GM21423 (cell line): ENCODE measurements at regions not wholly inside any gene's neighbourhood (a gene's known extent, or its start where the extent isn't known, plus 50 kb on each side); places are given as distances from the start of the nearest gene placed in this dataset.

ENCODE experiments used
- ATAC-seq: cut with Tn5 transposase; IDR thresholded peaks from one replicate; pipeline ENCODE4 v1.9.1; 2021; ENCODE audit warnings: mild to moderate bottlenecking, moderate library complexity; ENCODE audit not compliant: unreplicated experiment

DNA sequence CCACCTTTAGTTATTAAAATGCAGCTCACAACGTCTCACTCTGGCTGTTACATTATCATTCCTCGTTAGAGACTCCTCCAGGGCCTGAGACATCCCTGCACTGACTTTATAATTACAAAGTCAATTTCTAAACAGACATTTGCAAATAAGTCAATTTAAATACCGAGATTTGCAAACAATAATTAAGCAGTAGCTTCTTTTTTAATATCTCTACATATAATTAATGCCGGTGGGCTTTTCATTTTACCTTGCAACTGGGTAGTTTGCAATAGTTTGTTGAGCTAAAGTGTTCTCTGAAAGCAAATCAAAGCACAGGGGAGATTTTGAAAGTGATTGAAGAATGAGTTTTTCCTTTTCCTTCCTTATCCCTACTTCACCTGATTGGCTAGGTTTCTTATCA, 154.4 kb downstream of the TLR4 start:
- no peak for ATAC-seq

DNA sequence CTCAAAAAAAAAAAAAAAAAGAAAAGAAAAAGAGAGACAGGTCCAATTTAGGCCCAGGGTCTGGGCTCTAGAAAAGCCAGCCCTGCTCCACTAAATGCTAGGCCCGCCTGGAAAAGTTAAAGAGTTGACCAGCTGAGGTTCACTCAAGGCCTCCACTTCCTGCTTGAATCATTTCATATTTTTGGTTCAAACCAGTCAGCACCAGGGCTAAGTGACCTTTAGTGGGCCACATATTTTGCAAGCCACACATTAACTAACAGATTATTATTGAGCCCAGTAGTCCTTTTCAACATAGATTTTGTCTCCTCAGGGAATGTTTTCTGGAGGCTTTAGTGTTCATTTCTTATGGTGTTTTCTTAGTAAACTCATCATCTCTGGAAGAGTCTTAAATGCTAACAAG, 156.6 kb downstream of the TLR4 start:
- no peak for ATAC-seq

DNA sequence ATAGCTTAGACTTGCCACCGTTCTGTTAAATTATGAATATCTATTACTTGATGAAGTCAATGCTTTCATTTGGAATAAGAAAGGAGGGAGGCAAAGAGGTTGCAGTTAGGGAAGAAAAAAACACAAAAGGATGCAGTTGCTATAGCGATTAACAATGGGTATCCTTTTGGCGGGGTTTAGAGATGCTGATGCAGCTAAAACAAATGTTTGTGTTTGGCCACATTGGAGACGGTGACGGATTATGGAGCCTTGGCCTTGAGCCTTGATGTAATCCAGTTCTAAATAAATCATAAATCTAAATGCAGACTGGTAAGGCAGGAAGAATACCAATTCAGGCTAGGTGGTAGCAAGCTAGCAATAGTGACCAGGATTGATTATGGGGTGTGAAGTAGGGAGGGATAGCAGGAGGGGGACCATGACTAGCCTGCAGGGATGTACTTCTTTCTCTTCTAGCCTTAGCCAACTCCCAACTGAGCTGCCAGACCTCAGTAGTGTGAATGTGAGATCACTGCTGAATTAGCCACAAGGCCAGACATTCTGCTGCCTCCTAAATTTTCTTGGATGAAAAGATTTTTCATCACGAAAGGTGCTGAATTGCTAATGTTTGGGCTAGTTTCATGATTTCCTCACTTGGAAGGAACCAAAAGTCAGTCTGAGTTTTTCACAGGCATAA, 160.3 kb downstream of the TLR4 start:
- ATAC-seq: no peak

DNA sequence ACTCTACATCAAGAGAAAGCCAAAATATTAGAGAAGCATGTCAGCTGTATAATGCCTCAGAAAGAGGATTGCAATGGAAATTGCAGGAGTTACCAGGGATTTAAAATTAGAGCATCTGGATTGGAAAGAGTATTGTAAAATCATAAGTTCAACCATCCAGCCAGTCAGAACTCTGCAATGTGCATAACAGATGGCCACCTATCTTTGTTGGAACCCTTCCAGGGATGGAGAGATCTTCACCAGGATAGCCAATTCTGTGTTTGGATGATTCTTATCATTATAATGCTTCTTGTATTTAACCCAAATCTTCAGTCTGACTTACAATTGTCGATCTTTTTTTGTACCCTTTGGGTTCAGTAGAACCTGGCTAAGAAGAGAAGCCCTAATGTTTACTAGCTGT, 164.4 kb downstream of the TLR4 start:
- no peak for ATAC-seq

DNA sequence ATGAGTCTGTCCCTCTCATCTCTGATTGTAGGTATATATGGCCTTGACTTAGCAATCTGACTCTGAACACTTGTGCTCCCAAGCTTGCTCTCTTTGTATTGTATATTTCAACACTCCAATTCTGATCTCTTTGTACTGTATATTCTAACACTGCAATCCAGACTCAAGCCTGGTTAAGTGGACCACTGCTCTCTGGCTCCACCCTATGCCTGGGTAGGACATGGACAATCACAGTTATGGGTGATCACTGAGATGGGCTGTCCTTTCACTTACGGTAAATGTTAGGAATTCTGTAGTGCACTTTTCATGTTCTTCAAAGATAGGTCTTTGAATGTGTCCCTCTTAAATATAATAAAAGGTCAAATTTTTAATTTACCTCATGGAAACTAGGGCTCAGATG, 165.1 kb downstream of the TLR4 start:
- no peak for ATAC-seq

DNA sequence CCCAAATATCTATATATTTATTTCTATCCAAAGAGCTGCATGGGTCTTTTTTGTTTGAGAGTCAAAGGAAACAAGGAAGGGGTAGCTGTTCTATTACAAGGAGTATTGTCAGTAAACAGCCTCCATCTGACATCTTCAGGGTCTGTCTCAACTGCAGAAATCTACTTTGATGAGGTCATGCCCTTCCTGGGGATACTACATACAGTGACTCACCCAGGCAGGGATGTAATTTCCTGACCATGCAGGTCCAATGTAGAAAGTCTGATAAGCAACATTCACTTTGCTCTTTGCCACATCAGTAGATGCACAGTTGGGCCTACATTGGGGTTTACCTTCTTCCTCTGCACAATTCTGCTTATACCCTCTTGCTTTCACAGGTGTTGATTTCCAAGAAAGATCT, 165.5 kb downstream of the TLR4 start:
- ATAC-seq: no peak

DNA sequence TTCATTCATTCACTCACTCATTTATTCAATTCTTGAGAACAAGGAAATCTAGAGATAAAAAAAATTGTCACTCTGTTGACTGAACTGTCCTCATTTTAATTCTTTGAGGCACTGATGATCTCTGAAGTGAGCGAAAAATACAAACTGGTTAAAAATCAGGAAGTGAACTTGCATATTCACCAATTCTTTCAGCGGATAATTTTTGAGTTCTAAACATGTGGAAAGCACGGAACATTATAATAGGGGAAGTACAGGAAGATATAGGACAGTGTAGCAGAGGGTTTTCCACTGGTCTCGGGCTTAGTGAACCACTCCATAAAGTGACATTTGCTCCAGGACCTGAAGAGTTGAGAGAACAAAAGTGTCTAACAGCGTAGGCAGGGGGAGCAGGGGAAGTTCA, 169.5 kb downstream of the TLR4 start:
- no peak for ATAC-seq

DNA sequence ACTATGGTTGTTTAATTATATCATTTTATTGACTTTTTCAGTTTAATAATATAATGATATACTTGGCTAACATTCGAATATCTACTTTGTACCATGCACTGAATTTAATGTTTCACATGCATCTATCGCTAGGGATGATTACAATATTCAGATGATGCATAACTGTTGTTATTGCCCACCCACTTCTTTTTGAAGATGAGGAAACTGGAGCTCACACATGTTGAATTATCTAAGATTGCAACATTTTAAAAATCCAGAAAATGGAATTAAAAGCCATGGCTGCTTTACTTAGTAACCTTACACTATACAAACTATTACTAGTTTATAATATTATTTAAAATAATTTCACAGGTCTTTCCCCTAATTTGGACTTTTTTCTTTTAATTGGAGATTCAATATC, 171.7 kb downstream of the TLR4 start:
- ATAC-seq: no peak

DNA sequence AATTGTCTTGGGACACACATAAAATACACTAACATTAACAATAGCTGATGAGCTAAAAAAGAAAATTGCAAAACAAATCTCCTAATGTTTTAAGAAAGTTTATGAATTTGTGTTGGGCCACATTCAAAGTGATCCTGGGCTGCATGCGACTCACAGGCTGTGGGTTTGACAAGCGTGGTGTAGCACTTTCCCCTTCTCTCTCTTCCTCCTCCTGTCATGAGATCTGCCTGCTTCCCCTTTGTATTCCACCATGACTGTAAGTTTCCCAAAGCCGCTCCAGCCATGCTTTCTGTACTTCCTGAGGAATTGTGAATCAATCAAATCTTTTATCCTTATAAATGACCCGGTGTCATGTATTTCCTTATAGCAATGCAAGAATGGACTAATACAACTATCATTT, 178.0 kb downstream of the TLR4 start:
- no peak for ATAC-seq

DNA sequence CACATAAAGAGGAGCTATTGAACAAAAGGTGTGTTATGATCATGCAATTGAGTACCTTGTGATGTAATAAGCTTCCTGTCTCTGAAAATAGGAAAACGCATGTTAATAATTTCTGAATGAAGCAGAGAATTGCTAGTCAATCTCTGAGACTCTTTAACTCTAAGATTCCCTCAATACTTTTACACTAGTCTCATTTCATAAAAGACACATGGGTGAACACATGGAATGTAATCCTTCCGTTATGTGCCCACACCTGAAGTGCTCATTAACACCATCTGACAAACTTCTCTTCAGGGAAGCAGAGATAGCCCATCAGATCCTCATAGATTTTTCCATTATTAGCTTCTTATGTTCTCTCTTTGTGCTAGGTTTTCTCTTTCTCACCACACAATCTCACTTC, 182.4 kb downstream of the TLR4 start:
- ATAC-seq: no peak

DNA sequence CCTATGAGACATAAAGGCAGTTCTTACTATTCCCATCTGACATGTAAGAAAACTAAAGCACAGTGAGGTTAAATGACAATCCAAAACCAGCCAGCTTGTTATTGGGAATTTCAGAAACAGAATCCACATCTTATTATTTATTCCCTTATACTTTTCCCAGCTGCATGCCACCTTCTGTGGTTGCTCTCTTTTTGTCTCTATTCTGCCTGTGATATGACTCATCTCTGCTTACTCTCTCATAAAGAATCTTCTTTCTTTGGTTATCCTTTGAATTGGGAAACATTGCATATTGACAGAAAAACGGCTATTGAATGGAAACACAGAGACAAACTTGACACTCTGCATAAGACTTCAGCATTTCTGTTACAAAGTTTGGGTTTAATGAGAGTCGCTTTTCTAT, 183.2 kb downstream of the TLR4 start:
- ATAC-seq: no peak

DNA sequence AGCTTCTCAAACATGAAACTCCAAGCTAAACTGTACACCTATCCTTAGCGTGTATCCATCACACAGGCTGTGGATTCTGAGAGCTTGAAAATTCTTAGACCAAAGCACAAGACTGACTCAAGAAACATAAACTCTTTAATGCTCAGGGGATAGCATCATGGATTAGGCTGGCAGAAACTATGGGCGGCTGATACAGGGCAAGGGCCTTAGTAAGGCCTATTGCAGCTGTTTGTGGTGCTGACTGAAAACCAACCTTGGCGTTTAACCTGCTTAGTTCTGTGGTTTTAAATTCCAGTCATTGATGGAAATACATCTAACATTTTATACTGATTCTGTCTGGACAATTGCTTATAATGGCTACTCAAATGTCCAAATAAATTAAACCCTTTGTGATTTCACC, 183.7 kb downstream of the TLR4 start:
- ATAC-seq: no peak

DNA sequence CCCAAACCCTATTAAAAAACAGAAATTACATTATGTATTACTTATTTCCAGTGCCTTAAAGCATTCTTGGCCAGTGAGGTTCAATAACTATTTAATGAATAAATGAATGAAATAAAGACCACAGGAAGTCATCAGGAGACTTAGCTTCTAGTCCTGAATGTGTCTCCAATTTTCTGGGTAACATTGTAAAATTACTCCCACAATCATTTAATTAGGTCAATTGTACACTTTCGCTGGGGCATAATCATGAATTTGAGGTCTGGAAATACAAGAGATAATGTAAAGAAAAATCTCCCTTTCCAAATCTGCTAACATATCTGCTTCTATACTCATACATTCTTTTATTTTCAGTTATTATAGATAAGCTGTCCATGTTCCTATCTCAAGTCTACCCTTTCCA, 199.2 kb downstream of the TLR4 start:
- no peak for ATAC-seq

DNA sequence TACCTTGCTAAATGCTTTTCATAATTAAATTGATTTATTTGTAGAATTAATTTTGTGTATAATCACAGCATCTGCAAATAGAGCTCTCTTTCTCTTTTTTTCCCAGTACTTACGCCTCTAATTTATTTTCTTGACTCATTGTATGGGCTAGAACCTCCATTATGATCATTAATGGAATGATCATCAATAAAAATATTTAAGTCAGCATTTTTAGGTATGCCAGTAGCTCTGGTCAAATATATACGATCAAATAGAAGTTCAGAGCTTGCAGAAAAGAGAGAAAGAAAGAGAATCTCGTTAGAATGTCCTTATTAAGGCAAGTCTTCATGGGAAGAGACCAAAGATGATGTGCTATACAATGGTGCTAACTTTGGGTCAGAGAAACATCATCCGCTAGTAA, 202.6 kb downstream of the TLR4 start:
- no peak for ATAC-seq

DNA sequence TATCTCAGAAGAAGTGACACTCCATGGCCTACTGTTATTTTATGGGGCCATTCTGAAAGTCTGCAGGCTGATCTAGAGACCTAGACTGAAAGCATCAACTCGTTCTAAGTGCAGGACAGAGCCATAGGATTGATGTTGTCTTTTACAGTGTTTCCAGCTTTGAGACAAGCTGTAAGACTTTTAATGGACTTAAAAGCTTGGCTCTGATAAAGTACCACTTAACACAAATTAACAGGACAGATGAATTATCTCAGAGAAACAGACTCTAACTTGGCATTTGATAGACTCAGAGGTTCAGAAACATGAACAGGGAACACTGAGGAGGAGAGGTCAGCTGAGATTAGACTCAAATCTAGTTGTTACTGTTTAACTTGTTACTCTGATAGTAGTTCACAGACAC, 203.2 kb downstream of the TLR4 start:
- no peak for ATAC-seq

DNA sequence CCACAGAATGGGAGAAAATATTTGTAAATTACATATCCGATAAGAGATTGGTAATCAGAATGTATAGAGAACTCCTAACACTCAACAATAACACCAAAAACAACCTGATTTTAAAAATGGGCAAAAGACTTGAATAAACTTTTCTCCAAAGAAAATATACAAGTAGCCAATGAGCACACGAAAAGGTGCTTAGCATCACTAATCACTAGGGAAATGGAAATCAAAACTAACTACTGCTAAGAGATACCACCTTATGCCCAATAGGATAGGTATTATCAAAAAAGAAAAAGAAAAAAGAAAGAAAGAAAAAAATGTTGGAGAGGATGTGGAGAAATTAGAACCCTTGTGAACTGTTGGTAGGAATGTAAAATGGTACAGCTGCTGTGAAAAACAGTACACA, 212.1 kb downstream of the TLR4 start:
- ATAC-seq: no peak

DNA sequence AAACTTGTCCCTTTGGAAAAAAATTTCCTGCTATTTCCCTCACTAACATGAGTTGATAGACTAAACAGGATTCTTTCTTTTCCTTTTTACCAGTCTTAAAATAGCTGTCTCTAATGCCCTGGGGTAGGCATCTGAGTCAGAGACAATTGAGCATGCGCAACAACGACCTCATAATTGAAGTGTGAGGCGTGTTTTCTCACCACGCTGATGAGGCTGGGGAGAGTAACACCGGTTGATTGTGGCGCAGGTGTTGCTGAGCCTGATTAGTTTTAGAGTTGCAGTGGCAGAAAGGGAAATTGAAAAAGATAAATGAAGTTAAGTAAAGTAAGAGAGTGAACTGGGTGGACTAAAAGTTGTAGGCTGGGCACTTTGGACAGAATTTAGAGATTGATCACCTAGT, 213.7 kb downstream of the TLR4 start:
- ATAC-seq: no peak

DNA sequence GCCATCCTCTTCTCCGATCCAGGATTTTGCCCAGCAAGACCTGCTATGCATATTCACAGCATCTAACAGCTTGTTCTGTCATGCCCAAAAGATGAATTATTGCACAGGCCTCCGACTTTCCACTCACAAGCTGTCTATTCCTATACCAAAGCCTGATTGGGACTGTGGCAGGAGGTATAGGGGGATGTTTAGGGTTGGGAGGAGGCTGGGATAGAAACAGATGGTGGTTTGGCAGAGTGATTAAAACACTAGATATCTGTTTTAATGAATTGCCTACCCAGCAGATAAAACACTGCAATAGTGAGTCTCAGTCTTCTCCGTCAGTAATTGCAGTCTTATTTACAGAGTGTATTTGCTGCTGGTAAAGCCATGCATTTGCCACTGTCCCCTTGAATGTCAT, 215.3 kb downstream of the TLR4 start:
- no peak for ATAC-seq

DNA sequence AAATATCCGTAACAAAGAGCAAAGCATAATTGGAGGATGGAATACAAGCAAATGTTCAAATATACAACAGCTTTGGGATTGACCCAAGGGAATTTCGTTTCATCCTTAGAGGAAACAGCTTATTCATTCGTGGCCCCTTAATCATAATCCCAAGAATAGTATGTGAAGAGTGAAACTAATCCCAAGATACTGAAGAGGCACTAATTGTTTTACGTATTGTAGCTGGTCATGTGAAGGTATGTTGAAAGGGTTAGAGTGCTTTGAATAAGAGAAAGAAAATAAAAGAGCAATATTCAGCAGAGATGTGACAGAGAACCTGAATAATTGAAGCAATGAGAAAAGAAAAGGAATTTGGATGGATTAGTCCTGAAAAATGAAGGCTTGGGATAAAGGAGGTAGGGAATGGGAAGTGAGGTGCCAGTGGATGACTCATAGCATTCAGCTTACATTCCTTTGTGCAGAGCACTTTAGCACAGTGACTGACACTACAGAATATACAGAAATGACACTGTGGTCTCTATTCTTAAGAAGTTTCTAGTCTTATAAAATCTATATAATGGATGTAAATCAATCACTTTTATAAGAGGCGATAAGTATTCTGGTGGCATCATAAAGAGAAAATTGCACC, 221.9 kb downstream of the TLR4 start:
- no peak for ATAC-seq

DNA sequence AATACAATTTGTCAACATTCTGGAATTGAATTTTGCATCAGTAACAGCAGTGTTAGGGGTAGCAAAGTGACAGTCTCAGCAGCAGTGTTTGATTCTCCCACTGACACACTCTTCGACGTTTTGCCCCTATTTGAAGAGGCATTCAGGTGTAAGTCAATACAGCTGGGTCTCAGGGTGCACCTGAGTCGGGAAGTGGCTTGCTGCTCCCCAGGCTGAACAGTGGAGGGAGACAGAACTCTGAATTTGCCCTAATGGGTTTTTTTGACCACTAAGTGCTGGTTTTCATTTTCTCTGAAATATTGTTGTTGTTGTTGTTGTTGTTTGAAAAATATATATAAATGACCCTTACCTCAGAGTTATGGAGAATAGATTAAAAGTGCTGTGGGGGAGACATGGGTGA, 223.2 kb downstream of the TLR4 start:
- no peak for ATAC-seq

DNA sequence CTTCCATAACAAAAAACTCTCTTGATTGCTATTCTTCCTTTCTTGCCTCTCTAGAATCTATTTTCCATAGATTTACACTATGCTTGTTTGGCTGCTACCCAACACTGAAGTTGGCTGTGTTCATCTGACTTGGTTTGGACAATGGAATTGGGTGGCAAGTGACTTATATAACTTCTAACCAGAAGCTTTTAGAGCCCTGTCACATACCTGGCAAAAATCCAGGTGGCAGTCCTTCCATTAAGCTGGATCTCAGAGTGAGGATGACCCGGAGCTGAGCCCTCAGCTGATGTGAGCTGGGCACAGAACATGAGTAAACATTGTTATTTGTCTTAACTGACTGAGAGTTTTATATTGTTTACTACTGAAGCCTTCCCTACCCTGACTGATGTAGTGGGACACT, 225.7 kb downstream of the TLR4 start:
- no peak for ATAC-seq

DNA sequence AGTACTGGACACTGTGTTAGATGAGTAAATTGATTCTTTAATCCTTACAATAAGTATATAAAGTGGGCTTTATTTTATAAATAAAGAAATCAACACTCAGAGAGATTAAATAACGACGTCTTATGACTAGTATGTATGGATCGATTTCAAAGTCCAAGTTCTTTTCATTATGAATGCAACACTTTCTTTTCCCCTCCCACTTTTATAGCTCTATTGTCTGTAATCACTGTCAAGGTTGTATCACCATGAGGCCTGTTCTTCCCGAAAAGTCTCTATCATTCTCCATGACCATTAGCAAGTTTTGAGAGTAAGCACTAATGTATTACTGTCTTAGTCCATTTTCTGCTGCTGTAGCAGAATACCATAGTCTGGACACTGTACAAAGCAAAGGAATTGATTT, 228.4 kb downstream of the TLR4 start:
- no peak for ATAC-seq
